Central memory CD8-positive, alpha-beta T cell (primary cell): ENCODE measurements at regions not wholly inside any gene's neighbourhood (a gene's known extent, or its start where the extent isn't known, plus 50 kb on each side); places are given as distances from the start of the nearest gene placed in this dataset.

ENCODE experiments used
- ATAC-seq: fragments of 150-1000 bp; cut with Tn5 transposase; replicated peaks from 2 replicates; pipeline ENCODE4 v1.10.0; 2022; ENCODE audit warnings: mild to moderate bottlenecking, moderate FRiP score, moderate number of reproducible peaks; ENCODE audit not compliant: poor library complexity, severe bottlenecking; ENCODE audit errors: extremely low read depth
- DNase-seq, 2 donors: peaks; one replicate each; pipeline ENCODE4 v3.0.0; 2021; ENCODE audit warnings: low spot score in 2 of 2
- H3K27ac Mint-ChIP-seq: one replicate; pipeline ENCODE4 v1.8.0; 2022; ENCODE audit warnings: low read depth, mild to moderate bottlenecking, moderate library complexity, mixed read lengths
- H3K27me3 Mint-ChIP-seq: one replicate; pipeline ENCODE4 v1.8.0; 2022; ENCODE audit warnings: mixed read lengths
- H3K36me3 Mint-ChIP-seq: one replicate; pipeline ENCODE4 v1.8.0; 2022; ENCODE audit warnings: mild to moderate bottlenecking, moderate library complexity, mixed read lengths; ENCODE audit not compliant: insufficient read depth
- H3K4me1 Mint-ChIP-seq: one replicate; pipeline ENCODE4 v1.8.0; 2022; ENCODE audit warnings: mixed read lengths
- H3K4me3 Mint-ChIP-seq: one replicate; pipeline ENCODE4 v1.8.0; 2022; ENCODE audit warnings: mild to moderate bottlenecking, moderate library complexity, mixed read lengths
- H3K9me3 Mint-ChIP-seq: one replicate; pipeline ENCODE4 v1.8.0; 2022; ENCODE audit warnings: mixed read lengths

DNA sequence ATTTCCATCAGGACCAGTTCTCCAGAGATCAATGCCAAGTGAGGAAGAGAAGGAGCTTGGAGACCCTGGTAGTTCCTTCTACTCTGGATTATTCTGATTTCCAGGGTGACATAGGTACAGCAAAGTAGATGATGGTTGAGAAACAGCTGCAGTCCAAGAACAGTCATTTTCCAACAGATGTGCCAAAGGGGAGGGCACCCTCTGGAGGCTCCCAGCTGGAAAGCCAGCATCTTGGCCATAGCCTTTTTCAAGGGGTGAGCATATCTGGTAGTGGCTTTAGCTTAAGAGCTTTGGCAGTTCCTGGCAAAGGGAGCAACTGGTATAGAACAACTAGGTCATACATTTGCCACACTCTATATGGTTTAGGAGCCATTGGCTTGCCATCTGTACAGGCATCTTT lies 492.7 kb downstream of the RASEF start:
- Mint-ChIP-seq H3K27ac (no peak overlapping the region), H3K4me3 (no peak overlapping the region), H3K27me3 (no peaks in the 10 kb centered on the region), H3K4me1 (no peaks in the 10 kb centered on the region), H3K9me3 (peaks cover 16% of the 10 kb centered on the region), H3K36me3 (peaks cover 3% of the 10 kb centered on the region)
- no peak for DNase-seq
- no peak for ATAC-seq

- peaks cover 17% of the 10 kb centered on the region for H3K9me3 Mint-ChIP-seq
- no peaks in the 10 kb centered on the region for H3K27me3 Mint-ChIP-seq
- H3K36me3 Mint-ChIP-seq, result peaks cover 3% of the 10 kb centered on the region
- H3K4me3 Mint-ChIP-seq, result no peak overlapping the region
- H3K27ac Mint-ChIP-seq, result no peak overlapping the region
- H3K4me1 Mint-ChIP-seq, result no peaks in the 10 kb centered on the region
- ATAC-seq (no peak), DNase-seq (no peak)
Observed at GRCh38 chr9:82571540-82571939, 491.4 kb downstream of the RASEF start.

GRCh38 chr9:82572146-82572545 lies 490.8 kb downstream of the RASEF start:
- H3K9me3 Mint-ChIP-seq, result peaks cover 22% of the 10 kb centered on the region
- H3K27ac Mint-ChIP-seq, result no peak overlapping the region
- peaks cover 2% of the 10 kb centered on the region for H3K36me3 Mint-ChIP-seq
- no peaks in the 10 kb centered on the region for H3K27me3 Mint-ChIP-seq
- no peaks in the 10 kb centered on the region for H3K4me1 Mint-ChIP-seq
- no peak for ATAC-seq
- no peak overlapping the region for H3K4me3 Mint-ChIP-seq
- DNase-seq, result no peak

DNA sequence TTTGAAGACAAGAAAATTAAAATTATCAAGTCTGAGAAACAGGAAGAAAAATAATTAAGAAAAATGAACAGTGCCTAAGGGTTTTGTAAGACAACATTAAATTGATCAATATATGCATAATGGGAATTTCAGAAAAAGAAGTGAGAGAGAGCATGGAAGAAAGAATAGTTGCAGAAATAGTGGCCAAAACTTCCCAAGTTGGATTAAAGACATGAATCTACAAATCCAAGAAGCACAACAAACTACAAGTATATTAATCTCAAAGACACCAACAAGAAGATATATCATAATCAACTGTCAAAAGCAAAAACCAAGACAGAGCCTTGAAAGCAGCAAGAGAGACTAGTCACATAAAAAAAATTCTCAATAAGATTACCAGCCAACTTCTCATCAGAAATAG lies 488.0 kb downstream of the RASEF start:
- peaks cover 27% of the 10 kb centered on the region for H3K9me3 Mint-ChIP-seq
- no peaks in the 10 kb centered on the region for H3K27me3 Mint-ChIP-seq
- no peak for ATAC-seq
- no peak for DNase-seq
- H3K36me3 Mint-ChIP-seq, result no peaks in the 10 kb centered on the region
- H3K4me3 Mint-ChIP-seq, result no peak overlapping the region
- H3K4me1 Mint-ChIP-seq, result no peaks in the 10 kb centered on the region
- H3K27ac Mint-ChIP-seq, result no peak overlapping the region

GRCh38 chr9:82580921-82581320 lies 482.0 kb downstream of the RASEF start:
- Mint-ChIP-seq H3K27ac (no peak overlapping the region), H3K4me3 (no peak overlapping the region), H3K27me3 (no peaks in the 10 kb centered on the region), H3K4me1 (no peaks in the 10 kb centered on the region), H3K36me3 (no peaks in the 10 kb centered on the region), H3K9me3 (peaks cover 29% of the 10 kb centered on the region)
- no peak for DNase-seq
- ATAC-seq, result no peak

DNA sequence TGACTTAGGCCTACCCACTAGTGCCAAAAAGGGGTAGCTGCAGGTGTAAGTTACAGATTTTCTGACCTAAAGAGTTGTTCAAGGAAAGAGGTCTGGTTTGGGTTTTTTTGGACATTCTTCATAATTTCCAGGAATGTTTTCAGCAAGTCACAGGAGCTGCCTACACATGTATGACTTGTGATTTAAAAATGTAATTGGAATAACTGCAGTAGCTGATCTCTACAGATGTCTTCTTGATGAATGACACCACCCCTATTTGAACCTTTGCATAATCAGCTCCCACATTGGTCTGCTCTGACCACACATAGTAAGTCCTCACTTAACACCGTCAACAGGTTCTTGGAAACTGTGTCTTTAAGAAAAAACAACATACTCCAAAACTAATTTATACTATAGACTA lies 481.4 kb downstream of the RASEF start:
- no peak for DNase-seq

DNA sequence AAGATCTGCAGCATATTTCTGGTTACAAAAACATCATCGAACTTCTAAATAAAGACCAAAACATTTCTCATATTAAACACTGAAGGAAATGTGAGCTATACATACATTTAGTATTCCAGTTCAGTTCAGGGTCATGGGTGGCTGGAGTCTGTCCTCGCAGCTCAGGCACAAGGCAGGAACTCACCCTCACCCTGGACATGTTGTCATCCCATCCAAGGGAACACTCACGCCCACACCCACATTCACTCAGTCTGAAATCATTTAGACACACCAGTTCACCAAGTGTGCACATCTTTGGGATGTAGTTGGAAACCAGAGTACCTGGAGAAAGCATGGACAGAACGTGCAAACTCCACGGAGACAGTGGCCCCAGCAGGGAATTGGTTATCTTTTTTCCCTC lies 481.0 kb downstream of the RASEF start:
- ATAC-seq (no peak), DNase-seq (no peak)
- H3K36me3 Mint-ChIP-seq, result no peaks in the 10 kb centered on the region
- no peaks in the 10 kb centered on the region for H3K4me1 Mint-ChIP-seq
- no peaks in the 10 kb centered on the region for H3K27me3 Mint-ChIP-seq
- H3K27ac Mint-ChIP-seq, result no peak overlapping the region
- H3K4me3 Mint-ChIP-seq, result no peak overlapping the region
- peaks cover 29% of the 10 kb centered on the region for H3K9me3 Mint-ChIP-seq

More for the DNA sequence above, 481.4 kb downstream of the RASEF start:
- no peaks in the 10 kb centered on the region for H3K27me3 Mint-ChIP-seq
- no peak for ATAC-seq
- no peak overlapping the region for H3K27ac Mint-ChIP-seq
- no peaks in the 10 kb centered on the region for H3K4me1 Mint-ChIP-seq
- H3K9me3 Mint-ChIP-seq, result peaks cover 29% of the 10 kb centered on the region
- no peak overlapping the region for H3K4me3 Mint-ChIP-seq
- no peaks in the 10 kb centered on the region for H3K36me3 Mint-ChIP-seq

DNA sequence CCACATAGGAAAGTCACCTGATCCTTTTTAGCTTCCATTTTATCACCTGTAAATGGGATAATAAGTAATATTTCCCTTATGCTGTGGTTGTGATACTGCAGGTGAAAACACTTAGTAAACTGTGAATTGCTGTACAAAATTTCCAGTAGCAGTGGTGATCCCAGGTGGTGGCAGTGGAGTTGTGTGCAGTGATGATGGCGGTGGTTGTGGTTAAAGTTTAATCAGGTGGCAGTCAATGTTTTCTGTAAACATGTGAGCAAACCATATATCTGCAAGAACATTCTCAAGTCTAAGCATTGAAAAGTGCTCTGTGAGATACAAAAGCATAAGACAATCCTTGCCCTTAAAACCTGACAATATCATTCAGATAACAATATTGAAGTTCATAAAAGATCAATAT lies 480.2 kb downstream of the RASEF start:
- H3K27me3 Mint-ChIP-seq, result no peaks in the 10 kb centered on the region
- ATAC-seq (no peak), DNase-seq (no peak)
- H3K4me1 Mint-ChIP-seq, result no peaks in the 10 kb centered on the region
- no peaks in the 10 kb centered on the region for H3K36me3 Mint-ChIP-seq
- peaks cover 27% of the 10 kb centered on the region for H3K9me3 Mint-ChIP-seq
- H3K27ac Mint-ChIP-seq, result no peak overlapping the region
- H3K4me3 Mint-ChIP-seq, result no peak overlapping the region

DNA sequence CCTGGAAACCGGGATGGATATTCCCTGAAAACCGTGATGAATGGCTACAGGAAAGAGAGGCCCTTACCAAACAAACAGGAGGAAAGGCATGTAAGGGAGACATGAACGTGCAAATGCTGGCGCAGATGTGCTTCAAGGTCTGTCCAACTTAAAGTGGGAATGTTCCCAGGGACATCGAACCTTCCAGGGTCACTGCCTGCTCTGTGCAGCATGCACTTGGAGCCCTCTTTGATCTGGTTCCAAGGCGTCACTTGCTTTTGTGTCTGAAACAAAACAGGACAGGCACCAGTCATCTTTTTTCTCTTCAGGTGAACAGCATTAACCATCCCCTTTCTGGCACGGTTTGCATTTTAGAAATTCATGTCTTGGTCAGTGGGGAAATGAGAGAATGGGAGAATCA lies 479.4 kb downstream of the RASEF start:
- Mint-ChIP-seq H3K4me3 (no peak overlapping the region), H3K9me3 (peaks cover 19% of the 10 kb centered on the region), H3K36me3 (no peaks in the 10 kb centered on the region), H3K4me1 (no peaks in the 10 kb centered on the region), H3K27me3 (no peaks in the 10 kb centered on the region), H3K27ac (no peak overlapping the region)
- ATAC-seq, result no peak
- DNase-seq, result no peak

- no peaks in the 10 kb centered on the region for H3K4me1 Mint-ChIP-seq
- H3K27me3 Mint-ChIP-seq, result no peaks in the 10 kb centered on the region
- H3K4me3 Mint-ChIP-seq, result no peak overlapping the region
Observed at GRCh38 chr9:82584349-82584863, 478.5 kb downstream of the RASEF start.

GRCh38 chr9:82586918-82587356 lies 476.0 kb downstream of the RASEF start:
- DNase-seq (no peak), ATAC-seq (no peak)
- Mint-ChIP-seq H3K36me3 (no peaks in the 10 kb centered on the region), H3K9me3 (peaks cover 25% of the 10 kb centered on the region), H3K4me1 (no peaks in the 10 kb centered on the region), H3K27me3 (no peaks in the 10 kb centered on the region), H3K4me3 (no peak overlapping the region), H3K27ac (no peak overlapping the region)

More at GRCh38 chr9:82584349-82584863, 478.5 kb downstream of the RASEF start:
- Mint-ChIP-seq H3K27ac (no peak overlapping the region), H3K36me3 (no peaks in the 10 kb centered on the region), H3K9me3 (peaks cover 19% of the 10 kb centered on the region)
- DNase-seq (no peak), ATAC-seq (no peak)

- no peak for ATAC-seq
- Mint-ChIP-seq H3K4me1 (no peaks in the 10 kb centered on the region), H3K9me3 (peaks cover 22% of the 10 kb centered on the region), H3K27ac (no peak overlapping the region), H3K27me3 (no peaks in the 10 kb centered on the region), H3K36me3 (no peaks in the 10 kb centered on the region), H3K4me3 (no peak overlapping the region)
- DNase-seq, result no peak
Observed at GRCh38 chr9:82588301-82589180, 474.4 kb downstream of the RASEF start.

DNA sequence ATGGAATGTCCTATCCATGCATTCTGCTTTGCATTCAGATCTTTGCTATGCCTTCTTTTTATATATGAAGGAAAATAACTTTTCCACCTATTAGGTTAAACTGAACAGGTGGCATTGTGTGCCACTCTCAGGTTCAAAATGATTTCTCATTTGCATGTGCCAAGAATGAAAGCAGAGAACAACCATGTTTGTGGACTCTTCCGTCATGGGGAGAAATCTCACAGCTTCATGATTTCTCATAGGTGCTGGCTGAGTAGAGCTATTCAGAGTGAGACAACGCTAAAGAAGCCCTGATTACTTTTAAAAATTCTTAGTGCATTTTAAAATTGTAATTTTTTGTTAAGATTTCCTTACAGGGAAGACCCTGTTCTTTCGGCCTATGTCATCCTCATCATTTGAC lies 472.1 kb downstream of the RASEF start:
- H3K9me3 Mint-ChIP-seq, result peaks cover 19% of the 10 kb centered on the region
- no peak for ATAC-seq

More for the DNA sequence above, 472.1 kb downstream of the RASEF start:
- Mint-ChIP-seq H3K36me3 (peaks cover 2% of the 10 kb centered on the region), H3K4me1 (no peaks in the 10 kb centered on the region), H3K4me3 (no peak overlapping the region), H3K27ac (no peak overlapping the region), H3K27me3 (no peaks in the 10 kb centered on the region)
- no peak for DNase-seq
